ENCODE measurements at regions not wholly inside any gene's neighbourhood (a gene's known extent, or its start where the extent isn't known, plus 50 kb on each side); places are given as distances from the start of the nearest gene placed in this dataset.

- peaks cover 4% of the 10 kb centered on the region for H3K27me3 Mint-ChIP-seq
- no peaks in the 10 kb centered on the region for H3K36me3 Mint-ChIP-seq
- no peak overlapping the region for H3K4me3 Mint-ChIP-seq
- no peak overlapping the region for H3K27ac Mint-ChIP-seq
- no peaks in the 10 kb centered on the region for H3K9me3 Mint-ChIP-seq
- TF ChIP-seq, protein P1, sequence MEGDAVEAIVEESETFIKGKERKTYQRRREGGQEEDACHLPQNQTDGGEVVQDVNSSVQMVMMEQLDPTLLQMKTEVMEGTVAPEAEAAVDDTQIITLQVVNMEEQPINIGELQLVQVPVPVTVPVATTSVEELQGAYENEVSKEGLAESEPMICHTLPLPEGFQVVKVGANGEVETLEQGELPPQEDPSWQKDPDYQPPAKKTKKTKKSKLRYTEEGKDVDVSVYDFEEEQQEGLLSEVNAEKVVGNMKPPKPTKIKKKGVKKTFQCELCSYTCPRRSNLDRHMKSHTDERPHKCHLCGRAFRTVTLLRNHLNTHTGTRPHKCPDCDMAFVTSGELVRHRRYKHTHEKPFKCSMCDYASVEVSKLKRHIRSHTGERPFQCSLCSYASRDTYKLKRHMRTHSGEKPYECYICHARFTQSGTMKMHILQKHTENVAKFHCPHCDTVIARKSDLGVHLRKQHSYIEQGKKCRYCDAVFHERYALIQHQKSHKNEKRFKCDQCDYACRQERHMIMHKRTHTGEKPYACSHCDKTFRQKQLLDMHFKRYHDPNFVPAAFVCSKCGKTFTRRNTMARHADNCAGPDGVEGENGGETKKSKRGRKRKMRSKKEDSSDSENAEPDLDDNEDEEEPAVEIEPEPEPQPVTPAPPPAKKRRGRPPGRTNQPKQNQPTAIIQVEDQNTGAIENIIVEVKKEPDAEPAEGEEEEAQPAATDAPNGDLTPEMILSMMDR (conservative IDR thresholded peaks at IDR 0.05), result no peak
- DNase-seq (ENCODE audit: extremely low spot score, unreplicated experiment), result no peak
- H3K4me1 Mint-ChIP-seq (ENCODE audit: unreplicated experiment), result peaks cover 19% of the 10 kb centered on the region
Observed at GRCh38 chr13:97106323-97106722, 112.0 kb upstream of the OXGR1 start.

DNA sequence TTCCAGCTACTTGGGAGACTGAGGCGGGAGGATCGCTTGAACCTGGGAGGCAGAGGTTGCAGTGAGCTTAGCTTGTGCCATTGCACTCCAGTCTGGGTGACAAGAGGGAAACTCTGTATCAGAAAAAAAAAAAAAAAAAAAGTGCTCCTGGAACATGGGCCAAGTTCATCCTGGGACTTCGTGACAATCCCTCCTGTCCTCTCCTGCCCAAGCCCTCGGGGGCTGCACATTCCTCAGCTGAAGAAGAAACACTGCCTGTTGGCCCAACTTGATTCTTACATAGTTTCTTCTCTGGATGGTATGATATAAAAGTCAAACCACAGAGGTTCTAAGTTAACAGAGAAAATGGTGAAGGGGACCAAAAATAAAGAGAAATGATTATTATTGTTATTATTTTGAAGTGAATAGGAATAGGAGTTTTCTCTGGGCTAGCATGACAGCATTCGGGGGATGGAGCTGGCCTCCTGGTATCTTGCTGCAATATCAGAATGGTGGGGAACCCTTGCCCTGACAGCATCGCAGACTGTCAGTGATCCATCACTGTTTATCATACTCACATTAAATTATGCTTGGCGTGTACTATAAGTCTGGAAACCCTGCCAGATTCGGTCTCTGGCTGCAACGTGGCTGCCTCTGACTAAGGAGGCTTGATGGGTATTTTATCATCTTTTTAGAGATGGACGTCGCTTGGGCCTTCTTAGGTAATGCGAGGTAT is 113.7 kb upstream of the OXGR1 start:
- H3K27me3 Mint-ChIP-seq, result peaks cover 4% of the 10 kb centered on the region
- no peak overlapping the region for H3K4me3 Mint-ChIP-seq
- no peaks in the 10 kb centered on the region for H3K9me3 Mint-ChIP-seq
- TF ChIP-seq, protein P1 (conservative IDR thresholded peaks at IDR 0.05), result no peak
- peaks cover 29% of the 10 kb centered on the region for H3K4me1 Mint-ChIP-seq (ENCODE audit: unreplicated experiment)
- no peak for DNase-seq (ENCODE audit: extremely low spot score, unreplicated experiment)
- no peaks in the 10 kb centered on the region for H3K36me3 Mint-ChIP-seq
- H3K27ac Mint-ChIP-seq, result no peak overlapping the region

GRCh38 chr13:97108530-97108900 is 113.6 kb upstream of the MBNL2 start:
- H3K4me3 Mint-ChIP-seq, result no peak overlapping the region
- no peaks in the 10 kb centered on the region for H3K9me3 Mint-ChIP-seq
- H3K4me1 Mint-ChIP-seq (ENCODE audit: unreplicated experiment), result peaks cover 34% of the 10 kb centered on the region
- no peak overlapping the region for H3K27ac Mint-ChIP-seq
- DNase-seq (ENCODE audit: extremely low spot score, unreplicated experiment), result no peak
- H3K36me3 Mint-ChIP-seq, result no peaks in the 10 kb centered on the region
- TF ChIP-seq, protein P1 (conservative IDR thresholded peaks at IDR 0.05), result no peak
- H3K27me3 Mint-ChIP-seq, result peaks cover 4% of the 10 kb centered on the region

GRCh38 chr13:97109256-97109655 is 112.9 kb upstream of the MBNL2 start:
- no peaks in the 10 kb centered on the region for H3K36me3 Mint-ChIP-seq
- H3K4me3 Mint-ChIP-seq, result peak overlapping the region; percentile 62
- peaks cover 4% of the 10 kb centered on the region for H3K27me3 Mint-ChIP-seq
- TF ChIP-seq, protein P1 (conservative IDR thresholded peaks at IDR 0.05), result no peak
- peaks cover 40% of the 10 kb centered on the region for H3K4me1 Mint-ChIP-seq (ENCODE audit: unreplicated experiment)
- peak overlapping the region; percentile 42 for H3K27ac Mint-ChIP-seq
- no peak for DNase-seq (ENCODE audit: extremely low spot score, unreplicated experiment)
- H3K9me3 Mint-ChIP-seq, result no peaks in the 10 kb centered on the region

DNA sequence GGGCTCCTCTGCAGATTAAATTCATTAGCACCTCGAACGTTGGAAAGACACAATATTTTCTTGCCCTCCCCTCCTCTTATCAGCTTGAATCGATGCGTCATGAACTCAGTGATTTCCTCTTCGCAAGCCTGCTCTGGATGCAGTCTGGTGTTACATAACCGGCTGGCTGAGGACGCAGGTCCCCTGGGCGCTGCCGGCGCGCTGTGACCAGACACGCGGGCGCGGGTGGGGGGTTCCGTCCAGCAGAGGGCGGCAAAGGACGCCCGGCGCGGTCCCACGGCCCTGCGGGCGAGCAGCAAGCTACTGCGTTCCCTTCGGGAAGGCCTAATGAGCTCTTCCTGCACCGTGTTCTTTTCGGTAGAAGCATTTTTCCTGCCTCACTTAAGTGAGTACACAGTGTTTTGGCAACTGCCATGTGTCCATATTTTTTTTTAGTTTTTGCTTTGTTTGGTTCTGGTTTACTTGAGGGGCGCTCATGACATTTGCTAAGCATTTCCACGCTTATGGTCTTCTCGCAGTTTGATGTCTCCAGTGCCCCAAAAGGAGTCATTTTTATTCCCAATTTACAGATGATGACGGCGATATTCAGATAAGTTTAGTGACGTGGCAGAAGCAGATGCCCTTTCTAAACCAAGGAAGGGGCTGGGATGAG is 112.2 kb upstream of the MBNL2 start:
- peak; percentile 91 for DNase-seq (ENCODE audit: extremely low spot score, unreplicated experiment)
- H3K36me3 Mint-ChIP-seq, result no peaks in the 10 kb centered on the region
- H3K4me3 Mint-ChIP-seq, result peak overlapping the region; percentile 62
- no peaks in the 10 kb centered on the region for H3K9me3 Mint-ChIP-seq
- peaks cover 4% of the 10 kb centered on the region for H3K27me3 Mint-ChIP-seq
- H3K4me1 Mint-ChIP-seq (ENCODE audit: unreplicated experiment), result peaks cover 44% of the 10 kb centered on the region
- TF ChIP-seq, protein P1 (conservative IDR thresholded peaks at IDR 0.05), result peak; percentile 99
- H3K27ac Mint-ChIP-seq, result peak overlapping the region; percentile 42

Data from type B pancreatic cell (in vitro differentiated cells).